ENCODE measurements at regions not wholly inside any gene's neighbourhood (a gene's known extent, or its start where the extent isn't known, plus 50 kb on each side); places are given as distances from the start of the nearest gene placed in this dataset.
"Not testable (repeated sequence)": the region's sequence is repeated elsewhere in the genome, so short reads cannot be mapped to it uniquely, and the experiment has no call there.

DNA sequence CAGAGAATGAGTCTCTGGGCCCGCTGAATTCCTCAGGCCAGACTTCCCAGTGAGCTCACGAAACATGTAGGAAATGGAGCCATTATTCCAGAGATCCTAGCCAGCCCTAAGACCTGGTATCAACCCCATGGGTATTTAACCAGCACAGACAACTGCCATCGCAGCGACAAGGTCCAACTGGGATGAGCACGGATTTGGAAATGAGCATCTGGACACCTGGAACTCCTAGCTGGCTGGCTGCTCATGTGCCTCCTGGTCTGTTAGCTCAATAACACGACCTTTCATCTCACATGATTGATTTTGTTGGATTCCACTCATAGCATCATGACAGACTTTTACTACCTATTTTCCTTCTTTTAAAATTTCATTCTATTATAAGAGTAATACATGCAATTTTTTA, 51.0 kb downstream of the POU3F3 start:
- DNase-seq (ENCODE audit: low read depth): no peak

GRCh38 chr2:104909317-104909716, 55.4 kb downstream of the POU3F3 start:
- DNase-seq (ENCODE audit: low read depth): no peak

GRCh38 chr2:104914509-104914908, 60.6 kb downstream of the POU3F3 start:
- no peak for DNase-seq (ENCODE audit: low read depth)

DNA sequence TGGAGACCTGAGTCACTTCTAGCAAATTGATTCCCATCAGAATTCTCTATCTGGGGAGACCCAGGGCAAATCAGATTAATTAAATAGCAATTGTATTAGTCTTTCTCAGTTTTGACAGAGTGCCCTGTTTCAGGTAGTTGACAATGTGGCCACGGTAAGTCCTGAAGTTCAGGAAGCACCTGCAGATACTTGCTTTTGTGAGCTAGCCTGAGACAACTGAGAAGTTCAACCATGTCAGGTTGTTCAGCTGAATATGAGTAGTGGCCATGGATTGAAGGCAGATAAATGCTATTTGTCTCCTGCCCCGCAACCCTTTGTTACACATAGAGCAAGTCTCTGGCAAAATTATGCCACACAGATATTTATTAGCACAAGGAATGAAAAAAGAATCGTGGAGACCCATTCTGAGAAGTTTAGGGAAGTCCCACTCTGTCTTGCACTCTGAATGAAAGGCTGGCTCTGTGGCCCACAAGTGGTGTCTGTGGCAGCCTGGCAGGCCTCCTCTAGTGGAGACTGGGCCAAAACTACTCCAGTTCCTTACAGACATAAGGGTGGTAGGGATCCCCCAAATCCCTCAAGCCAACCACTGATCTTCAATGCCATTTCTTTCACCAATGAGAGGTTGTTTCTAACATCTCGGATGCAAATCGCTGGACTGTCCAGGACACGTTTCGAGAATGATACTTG, 61.3 kb downstream of the POU3F3 start:
- no peak for DNase-seq (ENCODE audit: low read depth)

DNA sequence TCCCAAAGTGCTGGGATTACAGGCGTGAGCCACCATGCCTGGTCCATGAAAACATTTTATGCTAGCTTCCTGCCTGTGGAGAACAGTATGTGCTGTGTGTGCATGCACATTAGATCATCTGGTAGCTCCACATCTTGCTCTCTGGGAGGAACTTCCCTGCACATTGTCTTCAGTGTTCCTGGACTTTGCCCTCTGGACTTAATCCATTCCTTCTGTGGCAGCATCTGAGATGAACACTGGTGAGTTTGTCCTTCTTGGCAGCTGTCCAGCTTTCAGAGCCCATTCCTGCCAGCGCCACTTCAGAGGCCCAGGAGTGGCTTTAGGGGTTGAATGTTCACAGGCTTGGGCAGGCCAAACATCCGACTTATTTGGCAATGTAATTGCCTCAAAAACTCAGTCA, 65.2 kb downstream of the POU3F3 start:
- DNase-seq (ENCODE audit: low read depth): no peak

DNA sequence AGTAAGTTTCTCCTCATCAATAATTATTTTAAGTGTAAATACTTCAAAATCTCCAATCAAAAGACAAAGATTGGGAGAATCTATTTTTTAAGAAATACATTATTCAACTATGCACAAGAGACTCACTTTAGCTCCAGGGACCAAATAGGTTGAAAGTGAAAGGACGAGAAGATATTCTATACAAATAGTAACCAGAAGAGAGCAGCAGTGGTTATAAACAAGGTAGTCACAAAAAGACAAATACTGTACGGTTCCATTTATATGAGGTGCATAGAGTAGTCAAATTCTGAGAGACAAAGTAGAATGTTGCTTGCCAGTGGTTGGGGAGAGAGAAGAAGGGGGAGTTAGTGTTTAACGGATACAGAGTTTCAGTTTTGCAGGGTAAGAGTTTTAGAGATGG, 69.8 kb downstream of the POU3F3 start:
- DNase-seq (ENCODE audit: low read depth): no peak

DNA sequence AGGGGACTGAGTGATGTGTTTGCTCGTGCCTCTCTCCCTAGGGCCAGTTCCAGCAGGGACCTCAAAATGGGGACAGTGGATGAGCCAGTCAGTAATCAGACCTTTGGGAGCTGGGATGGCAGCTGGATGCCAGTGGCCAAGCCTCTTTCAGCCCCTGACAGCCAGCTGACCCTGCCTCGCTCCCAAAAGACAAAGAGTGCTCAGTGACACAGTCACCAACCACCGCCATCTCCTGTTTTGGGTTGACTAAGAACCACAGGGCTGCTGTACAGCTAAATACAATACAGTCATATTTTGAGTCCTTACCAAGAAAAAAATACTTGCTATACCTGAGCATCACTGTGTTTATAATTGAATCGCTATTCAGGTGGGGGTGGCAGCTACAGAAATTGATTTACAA, 75.7 kb downstream of the POU3F3 start:
- no peak for DNase-seq (ENCODE audit: low read depth)

DNA sequence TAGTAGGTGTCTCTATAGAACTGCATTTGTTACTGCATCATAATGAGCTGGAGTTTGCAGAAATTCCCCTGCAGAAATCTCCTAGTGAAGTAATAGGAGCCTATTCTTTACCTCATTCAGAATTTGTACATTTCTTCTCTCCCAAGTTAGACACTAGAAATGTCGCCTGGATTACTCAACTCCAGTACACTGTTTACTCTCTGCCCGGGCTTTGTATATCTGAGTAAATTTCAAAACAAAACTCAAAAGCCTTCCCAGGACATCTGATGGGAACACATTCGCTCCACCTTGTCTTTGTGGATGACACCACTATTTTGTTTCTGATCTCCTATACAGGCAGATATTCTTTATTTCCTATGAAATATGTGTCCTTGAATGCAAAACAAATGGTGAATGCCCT, 76.8 kb downstream of the POU3F3 start:
- no peak for DNase-seq (ENCODE audit: low read depth)

- DNase-seq (ENCODE audit: low read depth): no peak
Observed at GRCh38 chr2:104932243-104932642, 78.3 kb downstream of the POU3F3 start.

DNA sequence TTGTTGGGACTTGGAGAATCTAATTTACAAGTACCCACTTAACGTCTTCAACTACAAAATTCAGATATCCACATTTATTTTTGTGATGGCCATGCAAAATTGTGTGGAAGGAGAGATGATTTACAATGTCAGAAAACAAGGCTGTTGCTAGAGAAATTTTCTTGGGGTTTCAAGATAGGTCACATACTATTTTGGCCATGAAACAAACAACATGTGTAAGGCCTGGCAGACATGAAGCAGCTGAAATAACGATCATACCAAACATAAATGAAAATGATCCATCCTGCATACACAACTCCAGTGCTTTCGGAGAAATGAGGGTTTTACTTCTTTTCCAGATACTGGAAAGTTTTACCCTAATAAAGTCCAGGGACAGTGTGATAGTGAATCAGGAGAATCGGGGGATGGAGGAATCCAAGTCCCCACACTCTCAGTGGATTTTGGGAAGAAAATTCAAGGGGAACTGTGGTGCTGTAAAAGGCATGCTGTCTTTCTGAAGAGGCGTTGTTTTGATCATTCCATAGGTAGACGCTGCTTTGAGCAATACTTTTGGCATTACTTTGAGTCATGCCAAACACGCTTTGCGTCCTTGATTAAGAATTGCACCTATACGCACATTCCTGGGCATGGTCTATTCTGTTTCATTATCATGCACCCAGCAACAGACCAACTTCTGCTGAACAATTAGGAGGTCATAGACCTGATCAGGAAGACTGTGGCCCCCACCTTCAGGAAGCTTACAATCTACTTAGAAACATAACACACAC, 79.4 kb downstream of the POU3F3 start:
- DNase-seq (ENCODE audit: low read depth): no peak

DNA sequence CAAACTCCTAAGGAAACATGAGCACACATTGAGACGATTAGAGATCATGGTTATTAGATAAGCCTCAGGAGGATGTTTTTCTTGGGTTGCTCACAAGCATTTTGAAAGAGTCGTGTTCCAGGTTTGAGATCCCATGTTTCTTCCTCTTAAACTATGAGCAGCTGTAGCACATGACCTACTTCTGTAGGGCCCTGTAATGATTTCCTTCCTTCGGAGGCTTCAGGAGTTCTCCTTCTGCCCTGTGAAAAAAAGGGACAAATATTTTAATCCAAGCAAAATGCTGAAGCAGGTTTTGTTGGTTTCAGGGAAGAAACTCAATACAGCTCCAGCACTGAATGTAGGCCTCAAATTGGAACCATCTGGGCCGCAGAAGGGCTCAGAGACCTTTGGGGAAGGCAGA, 82.6 kb downstream of the POU3F3 start:
- no peak for DNase-seq (ENCODE audit: low read depth)

GRCh38 chr2:104938231-104938941, 84.5 kb downstream of the POU3F3 start:
- no peak for DNase-seq (ENCODE audit: low read depth)

DNA sequence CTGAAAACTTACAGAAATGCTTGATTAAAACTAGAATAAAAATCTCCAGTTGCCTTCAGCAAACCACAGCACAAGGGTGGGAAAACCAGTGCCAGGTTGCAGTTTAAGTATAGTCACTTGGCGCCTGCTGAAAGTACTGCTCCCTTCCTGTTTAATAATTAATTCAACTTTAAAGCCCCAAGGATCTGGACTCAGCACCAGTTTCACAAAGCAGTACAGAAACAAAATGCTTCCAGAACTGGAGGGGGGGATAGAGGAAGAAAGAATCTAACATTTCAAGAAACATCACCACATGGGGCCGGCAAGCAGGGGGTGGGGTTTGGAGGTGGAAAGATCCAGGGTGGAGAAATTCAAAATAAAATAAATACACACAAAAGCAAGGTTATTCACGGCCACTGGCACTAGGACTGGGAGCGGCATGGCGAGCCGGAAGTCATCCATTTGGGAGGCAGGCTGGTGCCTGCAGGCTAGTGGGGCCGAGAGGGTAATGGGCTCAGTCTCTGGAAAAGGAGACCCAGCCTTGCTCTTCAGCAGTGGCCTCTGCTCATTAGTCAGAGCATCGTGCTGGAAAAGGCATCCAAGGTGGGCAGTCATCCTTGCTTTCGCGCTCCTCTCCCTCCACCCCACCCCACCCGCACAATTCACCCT, 85.8 kb downstream of the POU3F3 start:
- DNase-seq (ENCODE audit: low read depth): no peak

DNA sequence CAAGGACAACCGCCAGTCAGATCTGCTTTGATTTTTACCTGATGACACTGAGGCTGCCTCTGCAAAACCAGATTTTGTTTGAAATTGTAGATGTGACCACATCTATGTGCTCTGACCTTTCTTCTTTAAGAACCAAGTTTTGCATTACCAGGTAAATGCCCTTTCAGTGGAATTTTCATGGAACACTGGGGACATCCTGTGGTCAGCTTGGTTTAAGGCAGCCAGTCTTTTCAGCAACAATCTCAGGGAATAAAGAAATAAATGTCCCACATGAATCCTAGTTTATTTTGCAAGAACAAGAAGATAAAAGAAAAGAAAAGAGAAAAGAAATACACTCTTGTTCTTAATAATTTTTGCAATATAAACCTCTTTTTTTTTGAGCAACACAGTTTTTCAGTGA, 90.6 kb downstream of the POU3F3 start:
- DNase-seq (ENCODE audit: low read depth): peak; percentile 14

- DNase-seq (ENCODE audit: low read depth): no peak
Observed at GRCh38 chr2:104945121-104945520, 91.2 kb downstream of the POU3F3 start.

- no peak for DNase-seq (ENCODE audit: low read depth)
Observed at GRCh38 chr2:104945866-104946265, 92.0 kb downstream of the POU3F3 start.

GRCh38 chr2:104947456-104947855, 90.4 kb upstream of the MRPS9 start:
- DNase-seq (ENCODE audit: low read depth): not testable (repeated sequence)

DNA sequence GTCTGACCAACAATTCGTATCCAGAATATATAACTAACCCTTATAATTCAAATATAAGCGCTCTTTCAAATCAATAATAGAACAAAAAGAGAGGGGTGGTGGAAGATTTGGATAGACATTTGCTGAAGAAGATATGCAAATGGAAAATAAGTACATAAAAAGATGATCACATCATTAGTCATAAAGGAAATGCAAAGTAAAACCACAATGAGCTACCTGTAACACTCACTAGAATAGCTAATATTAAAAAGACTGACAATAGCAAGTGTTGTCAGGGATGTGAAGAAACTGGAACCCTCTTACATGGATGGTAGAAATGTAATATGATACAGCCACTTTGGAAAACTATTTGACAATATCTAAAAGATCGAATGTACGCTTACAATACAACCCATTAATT, 84.9 kb upstream of the MRPS9 start:
- no peak for DNase-seq (ENCODE audit: low read depth)

DNA sequence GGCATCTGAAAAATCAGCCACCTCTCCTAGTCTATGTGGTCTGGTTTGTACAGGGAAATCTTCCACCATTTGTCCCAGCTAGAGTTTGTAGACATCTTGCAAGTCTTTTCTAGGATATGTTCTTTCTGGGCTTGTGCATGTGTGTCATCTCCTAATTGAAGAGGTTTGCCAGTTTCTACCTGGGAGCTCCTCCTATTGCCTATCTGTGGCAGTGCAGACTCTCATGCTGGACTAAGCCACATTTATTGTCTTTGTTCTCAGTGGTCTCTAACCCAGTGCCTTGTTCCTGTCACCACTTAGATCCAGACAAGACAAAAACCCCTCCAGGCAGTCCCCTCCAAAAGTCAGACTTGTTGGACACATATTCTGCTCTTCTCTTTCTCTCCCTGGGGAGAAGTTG, 72.0 kb upstream of the MRPS9 start:
- no peak for DNase-seq (ENCODE audit: low read depth)

- DNase-seq (ENCODE audit: low read depth): no peak
Observed at GRCh38 chr2:104969564-104969963, 68.3 kb upstream of the MRPS9 start.

- no peak for DNase-seq (ENCODE audit: low read depth)
Observed at GRCh38 chr2:104975371-104975770, 62.5 kb upstream of the MRPS9 start.

- DNase-seq (ENCODE audit: low read depth): no peak
Observed at GRCh38 chr2:104975851-104976250, 62.0 kb upstream of the MRPS9 start.

Measured in HS-5 (cell line).